ENCODE measurements at regions not wholly inside any gene's neighbourhood (a gene's known extent, or its start where the extent isn't known, plus 50 kb on each side); places are given as distances from the start of the nearest gene placed in this dataset.
"Not testable (repeated sequence)": the region's sequence is repeated elsewhere in the genome, so short reads cannot be mapped to it uniquely, and the experiment has no call there.

GRCh38 chr9:21605489-21605931 is 123.4 kb upstream of the IFNE start:
- DNase-seq: no peak

GRCh38 chr9:21607576-21607975 is 125.5 kb upstream of the IFNE start:
- no peak for DNase-seq

GRCh38 chr9:21608200-21608599 is 126.1 kb upstream of the IFNE start:
- no peak for DNase-seq

- no peak for DNase-seq
Observed at GRCh38 chr9:21609506-21609905, 127.4 kb upstream of the IFNE start.

GRCh38 chr9:21611891-21612290 is 129.8 kb upstream of the IFNE start:
- peak; percentile 20 for DNase-seq

GRCh38 chr9:21615018-21615417 is 132.9 kb upstream of the IFNE start:
- DNase-seq: no peak

- DNase-seq: no peak
Observed at GRCh38 chr9:21615446-21615845, 133.3 kb upstream of the IFNE start.

GRCh38 chr9:21616082-21616778 is 134.1 kb upstream of the IFNE start:
- no peak for DNase-seq

GRCh38 chr9:21624675-21625644 is 142.8 kb upstream of the IFNE start:
- no peak for DNase-seq

- DNase-seq: no peak
Observed at GRCh38 chr9:21626493-21626892, 144.4 kb upstream of the IFNE start.

GRCh38 chr9:21628954-21629353 is 146.8 kb upstream of the IFNE start:
- not testable (repeated sequence) for DNase-seq

GRCh38 chr9:21634951-21635350 is 152.8 kb upstream of the IFNE start:
- DNase-seq: no peak

- DNase-seq: no peak
Observed at GRCh38 chr9:21638104-21638503, 156.0 kb upstream of the IFNE start.

GRCh38 chr9:21653091-21653490 is 149.3 kb upstream of the MTAP start:
- DNase-seq: no peak

- DNase-seq: no peak
Observed at GRCh38 chr9:21653589-21653988, 148.8 kb upstream of the MTAP start.

- DNase-seq: no peak
Observed at GRCh38 chr9:21656776-21657674, 145.4 kb upstream of the MTAP start.

- DNase-seq: no peak
Observed at GRCh38 chr9:21657966-21658667, 144.3 kb upstream of the MTAP start.

- no peak for DNase-seq
Observed at GRCh38 chr9:21660976-21661375, 141.5 kb upstream of the MTAP start.

GRCh38 chr9:21661626-21662025 is 140.8 kb upstream of the MTAP start:
- no peak for DNase-seq

- DNase-seq: no peak
Observed at GRCh38 chr9:21668516-21668915, 133.9 kb upstream of the MTAP start.

- DNase-seq: no peak
Observed at GRCh38 chr9:21669701-21670100, 132.7 kb upstream of the MTAP start.

GRCh38 chr9:21670374-21670773 is 132.1 kb upstream of the MTAP start:
- no peak for DNase-seq
